CD4-positive, alpha-beta T cell treated with Interleukin-15 for 1 hour (primary cell): ENCODE measurements at regions not wholly inside any gene's neighbourhood (a gene's known extent, or its start where the extent isn't known, plus 50 kb on each side); places are given as distances from the start of the nearest gene placed in this dataset.
"Not testable (repeated sequence)": the region's sequence is repeated elsewhere in the genome, so short reads cannot be mapped to it uniquely, and the experiment has no call there.

ENCODE experiments used
- DNase-seq: peaks from one replicate; pipeline ENCODE4 v3.0.0-alpha.2; 2020

GRCh38 chr7:81167934-81168333 lies 249.1 kb upstream of the SEMA3C start:
- no peak for DNase-seq

GRCh38 chr7:81165070-81165469 lies 246.2 kb upstream of the SEMA3C start:
- DNase-seq = no peak

GRCh38 chr7:81162771-81163525 lies 244.1 kb upstream of the SEMA3C start:
- no peak for DNase-seq

GRCh38 chr7:81162234-81162633 lies 243.4 kb upstream of the SEMA3C start:
- DNase-seq = no peak

GRCh38 chr7:81161451-81162075 lies 242.7 kb upstream of the SEMA3C start:
- no peak for DNase-seq

GRCh38 chr7:81159402-81159801 lies 240.6 kb upstream of the SEMA3C start:
- no peak for DNase-seq

- DNase-seq = no peak
Measured at GRCh38 chr7:81158189-81158588, 239.3 kb upstream of the SEMA3C start.

GRCh38 chr7:81155654-81156373 lies 237.0 kb upstream of the SEMA3C start:
- DNase-seq = no peak

GRCh38 chr7:81154565-81154964 lies 235.7 kb upstream of the SEMA3C start:
- DNase-seq = no peak

- not testable (repeated sequence) for DNase-seq
Measured at GRCh38 chr7:81152925-81153324, 234.1 kb upstream of the SEMA3C start.

- no peak for DNase-seq
Measured at GRCh38 chr7:81150951-81151361, 232.1 kb upstream of the SEMA3C start.

GRCh38 chr7:81143856-81144255 lies 225.0 kb upstream of the SEMA3C start:
- no peak for DNase-seq

GRCh38 chr7:81141257-81142205 lies 222.7 kb upstream of the SEMA3C start:
- DNase-seq = not testable (repeated sequence)

GRCh38 chr7:81140775-81141174 lies 221.9 kb upstream of the SEMA3C start:
- no peak for DNase-seq

- no peak for DNase-seq
Measured at GRCh38 chr7:81140252-81140651, 221.4 kb upstream of the SEMA3C start.

- DNase-seq = no peak
Measured at GRCh38 chr7:81138870-81139269, 220.0 kb upstream of the SEMA3C start.

- no peak for DNase-seq
Measured at GRCh38 chr7:81135324-81135723, 216.5 kb upstream of the SEMA3C start.

- no peak for DNase-seq
Measured at GRCh38 chr7:81128011-81128410, 209.2 kb upstream of the SEMA3C start.

GRCh38 chr7:81120803-81121202 lies 202.0 kb upstream of the SEMA3C start:
- no peak for DNase-seq

GRCh38 chr7:81120111-81120510 lies 201.3 kb upstream of the SEMA3C start:
- DNase-seq = no peak

- DNase-seq = no peak
Measured at GRCh38 chr7:81114633-81115032, 195.8 kb upstream of the SEMA3C start.

GRCh38 chr7:81112731-81113130 lies 193.9 kb upstream of the SEMA3C start:
- DNase-seq = no peak
